Endothelial cell of umbilical vein (primary cell): ENCODE measurements at regions not wholly inside any gene's neighbourhood (a gene's known extent, or its start where the extent isn't known, plus 50 kb on each side); places are given as distances from the start of the nearest gene placed in this dataset.

ENCODE experiments used
- EZH2 ChIP-seq: IDR thresholded peaks from 2 replicates; pipeline ENCODE4 v1.6.1; 2012; ENCODE audit warnings: borderline replicate concordance, low read depth, mild to moderate bottlenecking, moderate library complexity, low read length, inconsistent platforms; ENCODE audit not compliant: severe bottlenecking
- FOS ChIP-seq: IDR thresholded peaks from 2 replicates; pipeline ENCODE4 v1.6.1; 2011; ENCODE audit warnings: mild to moderate bottlenecking, low read length, moderate library complexity, borderline replicate concordance; ENCODE audit not compliant: insufficient read depth
- GATA2 ChIP-seq: IDR thresholded peaks from 2 replicates; pipeline ENCODE4 v1.7.0; 2011; ENCODE audit warnings: low read depth, mild to moderate bottlenecking, moderate library complexity, mixed read lengths, low read length; ENCODE audit not compliant: insufficient read length, insufficient read depth
- JUN ChIP-seq: IDR thresholded peaks from 2 replicates; pipeline ENCODE4 v1.6.1; 2011; ENCODE audit warnings: borderline replicate concordance, low read depth; ENCODE audit not compliant: insufficient read length, insufficient read depth
- MYC ChIP-seq: IDR thresholded peaks from one replicate; pipeline ENCODE4 v1.6.1; 2011; ENCODE audit warnings: mild to moderate bottlenecking, low read depth, low read length
- POLR2A ChIP-seq: IDR thresholded peaks from 2 replicates; pipeline ENCODE4 v1.6.1; 2012; ENCODE audit warnings: low read depth, mild to moderate bottlenecking, control low read depth, low read length
- POLR2AphosphoS5 ChIP-seq: IDR thresholded peaks from 2 replicates; pipeline ENCODE4 v1.6.1; 2012; ENCODE audit warnings: low read depth, mild to moderate bottlenecking, control low read depth, low read length, moderate library complexity; ENCODE audit not compliant: insufficient read depth
- TF ChIP-seq, protein P1 (sequence below), 2 donors: IDR thresholded peaks; 1 replicate in 1 of 2; 2 replicates in 1 of 2; pipeline ENCODE4 v1.5.1; 2011; ENCODE audit warnings: low read length in 2 of 2, mild to moderate bottlenecking in 2 of 2, moderate library complexity in 2 of 2, control low read depth in 1 of 2, inconsistent platforms in 1 of 2, low read depth in 1 of 2; ENCODE audit not compliant: insufficient read depth in 1 of 2; ENCODE audit errors: extremely low read depth in 1 of 2
- TF ChIP-seq, protein P2 (sequence below): IDR thresholded peaks from 2 replicates; pipeline ENCODE4 v1.6.1; 2011; ENCODE audit not compliant: insufficient read depth, insufficient read length

DNA sequence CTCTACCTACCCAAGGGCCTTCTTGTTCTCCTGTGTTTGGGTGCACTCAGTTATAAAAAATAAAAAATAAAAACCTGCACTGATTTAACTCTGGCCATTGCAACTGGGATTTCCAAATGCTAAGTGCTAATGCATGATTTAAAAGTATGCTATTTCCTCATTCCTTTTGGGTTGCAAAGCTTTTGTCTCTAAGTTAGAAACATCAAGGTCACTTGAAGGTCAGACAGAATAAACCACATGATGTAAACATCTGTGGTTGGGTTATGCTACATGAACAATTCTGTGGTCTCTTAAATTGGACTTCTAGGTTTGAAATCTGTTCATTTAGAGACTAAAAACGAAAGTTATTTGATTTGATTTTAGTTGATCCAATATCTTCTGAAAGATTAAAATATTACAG lies 1547.4 kb upstream of the TENM3 start:
- TF ChIP-seq POLR2A (no peak), POLR2AphosphoS5 (no peak), JUN (no peak), EZH2 (no peak), FOS (no peak), GATA2 (no peak), MYC (no peak)
- TF ChIP-seq, protein P1, sequence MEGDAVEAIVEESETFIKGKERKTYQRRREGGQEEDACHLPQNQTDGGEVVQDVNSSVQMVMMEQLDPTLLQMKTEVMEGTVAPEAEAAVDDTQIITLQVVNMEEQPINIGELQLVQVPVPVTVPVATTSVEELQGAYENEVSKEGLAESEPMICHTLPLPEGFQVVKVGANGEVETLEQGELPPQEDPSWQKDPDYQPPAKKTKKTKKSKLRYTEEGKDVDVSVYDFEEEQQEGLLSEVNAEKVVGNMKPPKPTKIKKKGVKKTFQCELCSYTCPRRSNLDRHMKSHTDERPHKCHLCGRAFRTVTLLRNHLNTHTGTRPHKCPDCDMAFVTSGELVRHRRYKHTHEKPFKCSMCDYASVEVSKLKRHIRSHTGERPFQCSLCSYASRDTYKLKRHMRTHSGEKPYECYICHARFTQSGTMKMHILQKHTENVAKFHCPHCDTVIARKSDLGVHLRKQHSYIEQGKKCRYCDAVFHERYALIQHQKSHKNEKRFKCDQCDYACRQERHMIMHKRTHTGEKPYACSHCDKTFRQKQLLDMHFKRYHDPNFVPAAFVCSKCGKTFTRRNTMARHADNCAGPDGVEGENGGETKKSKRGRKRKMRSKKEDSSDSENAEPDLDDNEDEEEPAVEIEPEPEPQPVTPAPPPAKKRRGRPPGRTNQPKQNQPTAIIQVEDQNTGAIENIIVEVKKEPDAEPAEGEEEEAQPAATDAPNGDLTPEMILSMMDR (IDR thresholded peaks at IDR 0.05; ENCODE audit: extremely low read depth in 1 of 2, insufficient read depth in 1 of 2, low read depth in 1 of 2, low read length in 2 of 2): no peak
- TF ChIP-seq, protein P2, sequence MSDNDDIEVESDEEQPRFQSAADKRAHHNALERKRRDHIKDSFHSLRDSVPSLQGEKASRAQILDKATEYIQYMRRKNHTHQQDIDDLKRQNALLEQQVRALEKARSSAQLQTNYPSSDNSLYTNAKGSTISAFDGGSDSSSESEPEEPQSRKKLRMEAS: no peak
